ENCODE measurements at regions not wholly inside any gene's neighbourhood (a gene's known extent, or its start where the extent isn't known, plus 50 kb on each side); places are given as distances from the start of the nearest gene placed in this dataset.

DNA sequence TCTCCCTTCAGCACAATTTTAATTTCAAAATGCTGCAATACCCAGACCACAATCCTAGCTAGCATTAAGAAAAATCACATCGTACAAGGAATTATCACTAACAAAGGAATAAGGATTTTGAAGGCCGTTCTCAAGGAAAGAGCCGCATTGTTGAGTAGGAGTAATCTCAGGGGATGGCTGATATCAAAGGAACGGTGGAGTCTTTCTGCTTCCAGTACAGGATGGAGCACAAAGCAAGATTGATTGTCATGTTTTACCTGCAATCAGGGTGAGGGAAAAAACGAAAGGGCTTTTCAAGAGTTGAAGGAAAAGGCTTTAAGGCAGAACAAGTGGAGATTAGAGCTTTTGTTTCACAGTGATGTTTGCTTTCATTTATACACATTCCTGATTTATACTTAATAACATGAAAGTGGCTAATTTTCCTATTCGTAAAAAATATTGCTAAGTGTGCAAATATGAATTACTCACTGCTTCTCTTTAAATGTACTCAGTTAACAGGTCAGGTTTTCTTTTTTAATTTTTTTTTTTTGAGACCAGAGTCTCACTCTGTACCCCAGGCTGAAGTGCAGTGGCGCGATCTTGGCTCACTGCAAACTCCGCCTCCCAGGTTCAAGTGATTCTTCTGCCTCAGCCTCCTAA is 207.0 kb downstream of the TRIML1 start:
- Histone ChIP-seq H3K27ac (ENCODE audit: extremely low read depth, low read depth, low read length) (no peak overlapping the region), H3K36me3 (ENCODE audit: control insufficient read depth in 2 of 2, insufficient read depth in 1 of 2, low read length in 2 of 2) (no peaks in the 10 kb centered on the region), H3K4me3 (ENCODE audit: low read depth, low read length) (no peak overlapping the region), H3K4me1 (ENCODE audit: control insufficient read depth, insufficient read depth, low read length) (no peaks in the 10 kb centered on the region), H3K9me3 (ENCODE audit: control insufficient read depth, insufficient read depth, low read depth, low read length) (no peaks in the 10 kb centered on the region)
- ChIA-PET POLR2A (no interaction called here), CTCF (interaction anchor here (0.7 kb wide), 1 partner anchor 1558 kb away, joined by 4 read pairs; no protein-coding TSS in a partner anchor)
- TF ChIP-seq OVOL3 (tag by site-specific recombination; IDR thresholded peaks at IDR 0.05) = no peak
- TF ChIP-seq, protein P1, sequence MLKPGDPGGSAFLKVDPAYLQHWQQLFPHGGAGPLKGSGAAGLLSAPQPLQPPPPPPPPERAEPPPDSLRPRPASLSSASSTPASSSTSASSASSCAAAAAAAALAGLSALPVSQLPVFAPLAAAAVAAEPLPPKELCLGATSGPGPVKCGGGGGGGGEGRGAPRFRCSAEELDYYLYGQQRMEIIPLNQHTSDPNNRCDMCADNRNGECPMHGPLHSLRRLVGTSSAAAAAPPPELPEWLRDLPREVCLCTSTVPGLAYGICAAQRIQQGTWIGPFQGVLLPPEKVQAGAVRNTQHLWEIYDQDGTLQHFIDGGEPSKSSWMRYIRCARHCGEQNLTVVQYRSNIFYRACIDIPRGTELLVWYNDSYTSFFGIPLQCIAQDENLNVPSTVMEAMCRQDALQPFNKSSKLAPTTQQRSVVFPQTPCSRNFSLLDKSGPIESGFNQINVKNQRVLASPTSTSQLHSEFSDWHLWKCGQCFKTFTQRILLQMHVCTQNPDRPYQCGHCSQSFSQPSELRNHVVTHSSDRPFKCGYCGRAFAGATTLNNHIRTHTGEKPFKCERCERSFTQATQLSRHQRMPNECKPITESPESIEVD (tag by site-specific recombination; IDR thresholded peaks at IDR 0.05) = no peak
- TF ChIP-seq, protein P2, sequence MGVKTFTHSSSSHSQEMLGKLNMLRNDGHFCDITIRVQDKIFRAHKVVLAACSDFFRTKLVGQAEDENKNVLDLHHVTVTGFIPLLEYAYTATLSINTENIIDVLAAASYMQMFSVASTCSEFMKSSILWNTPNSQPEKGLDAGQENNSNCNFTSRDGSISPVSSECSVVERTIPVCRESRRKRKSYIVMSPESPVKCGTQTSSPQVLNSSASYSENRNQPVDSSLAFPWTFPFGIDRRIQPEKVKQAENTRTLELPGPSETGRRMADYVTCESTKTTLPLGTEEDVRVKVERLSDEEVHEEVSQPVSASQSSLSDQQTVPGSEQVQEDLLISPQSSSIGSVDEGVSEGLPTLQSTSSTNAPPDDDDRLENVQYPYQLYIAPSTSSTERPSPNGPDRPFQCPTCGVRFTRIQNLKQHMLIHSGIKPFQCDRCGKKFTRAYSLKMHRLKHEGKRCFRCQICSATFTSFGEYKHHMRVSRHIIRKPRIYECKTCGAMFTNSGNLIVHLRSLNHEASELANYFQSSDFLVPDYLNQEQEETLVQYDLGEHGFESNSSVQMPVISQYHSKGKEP (tag by site-specific recombination; IDR thresholded peaks at IDR 0.05) = no peak
- TF ChIP-seq ZNF776 (tag by site-specific recombination; IDR thresholded peaks at IDR 0.05; ENCODE audit: borderline replicate concordance) = no peak
- TF ChIP-seq ZNF223 (tag by site-specific recombination; IDR thresholded peaks at IDR 0.05) = no peak
- TF ChIP-seq, protein P3, sequence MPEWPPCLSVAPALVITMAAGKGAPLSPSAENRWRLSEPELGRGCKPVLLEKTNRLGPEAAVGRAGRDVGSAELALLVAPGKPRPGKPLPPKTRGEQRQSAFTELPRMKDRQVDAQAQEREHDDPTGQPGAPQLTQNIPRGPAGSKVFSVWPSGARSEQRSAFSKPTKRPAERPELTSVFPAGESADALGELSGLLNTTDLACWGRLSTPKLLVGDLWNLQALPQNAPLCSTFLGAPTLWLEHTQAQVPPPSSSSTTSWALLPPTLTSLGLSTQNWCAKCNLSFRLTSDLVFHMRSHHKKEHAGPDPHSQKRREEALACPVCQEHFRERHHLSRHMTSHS (tag by site-specific recombination; IDR thresholded peaks at IDR 0.05) = no peak
- TF ChIP-seq ZFP41 (tag by site-specific recombination; IDR thresholded peaks at IDR 0.05; ENCODE audit: borderline replicate concordance) = no peak
- TF ChIP-seq, protein P4, sequence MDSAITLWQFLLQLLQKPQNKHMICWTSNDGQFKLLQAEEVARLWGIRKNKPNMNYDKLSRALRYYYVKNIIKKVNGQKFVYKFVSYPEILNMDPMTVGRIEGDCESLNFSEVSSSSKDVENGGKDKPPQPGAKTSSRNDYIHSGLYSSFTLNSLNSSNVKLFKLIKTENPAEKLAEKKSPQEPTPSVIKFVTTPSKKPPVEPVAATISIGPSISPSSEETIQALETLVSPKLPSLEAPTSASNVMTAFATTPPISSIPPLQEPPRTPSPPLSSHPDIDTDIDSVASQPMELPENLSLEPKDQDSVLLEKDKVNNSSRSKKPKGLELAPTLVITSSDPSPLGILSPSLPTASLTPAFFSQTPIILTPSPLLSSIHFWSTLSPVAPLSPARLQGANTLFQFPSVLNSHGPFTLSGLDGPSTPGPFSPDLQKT (IDR thresholded peaks at IDR 0.05; ENCODE audit: borderline replicate concordance, low read depth, low read length) = no peak
- TF ChIP-seq ZNF133 (tag by site-specific recombination; IDR thresholded peaks at IDR 0.05) = no peak

DNA sequence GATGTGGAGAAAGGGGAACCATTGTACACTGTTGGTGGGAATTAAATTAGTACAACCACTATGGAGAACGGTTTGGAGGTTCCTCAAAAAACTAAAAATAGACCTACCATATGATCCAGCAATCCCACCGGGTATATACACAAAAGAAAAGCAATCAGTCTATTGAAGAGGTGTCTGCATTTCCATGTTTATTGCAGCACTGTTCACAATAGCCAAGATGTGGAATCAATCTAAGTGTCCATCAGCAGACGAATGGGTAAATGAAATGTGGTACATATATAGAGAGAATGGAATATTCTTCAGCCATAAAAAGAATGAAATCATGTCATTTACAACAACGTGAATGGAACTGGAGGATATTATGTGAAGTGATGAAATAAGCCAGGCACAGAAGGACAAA is 208.1 kb downstream of the TRIML1 start:
- POLR2A ChIA-PET = no interaction called here
- no peak overlapping the region for H3K4me3 ChIP-seq (ENCODE audit: low read depth, low read length)
- no peaks in the 10 kb centered on the region for H3K36me3 ChIP-seq (ENCODE audit: control insufficient read depth in 2 of 2, insufficient read depth in 1 of 2, low read length in 2 of 2)
- CTCF ChIA-PET = no interaction called here
- no peaks in the 10 kb centered on the region for H3K9me3 ChIP-seq (ENCODE audit: control insufficient read depth, insufficient read depth, low read depth, low read length)
- H3K27ac ChIP-seq (ENCODE audit: extremely low read depth, low read depth, low read length) = no peak overlapping the region
- no peak for TF ChIP-seq FEZF1 (tag by site-specific recombination; IDR thresholded peaks at IDR 0.05)
- TF ChIP-seq, protein P5, sequence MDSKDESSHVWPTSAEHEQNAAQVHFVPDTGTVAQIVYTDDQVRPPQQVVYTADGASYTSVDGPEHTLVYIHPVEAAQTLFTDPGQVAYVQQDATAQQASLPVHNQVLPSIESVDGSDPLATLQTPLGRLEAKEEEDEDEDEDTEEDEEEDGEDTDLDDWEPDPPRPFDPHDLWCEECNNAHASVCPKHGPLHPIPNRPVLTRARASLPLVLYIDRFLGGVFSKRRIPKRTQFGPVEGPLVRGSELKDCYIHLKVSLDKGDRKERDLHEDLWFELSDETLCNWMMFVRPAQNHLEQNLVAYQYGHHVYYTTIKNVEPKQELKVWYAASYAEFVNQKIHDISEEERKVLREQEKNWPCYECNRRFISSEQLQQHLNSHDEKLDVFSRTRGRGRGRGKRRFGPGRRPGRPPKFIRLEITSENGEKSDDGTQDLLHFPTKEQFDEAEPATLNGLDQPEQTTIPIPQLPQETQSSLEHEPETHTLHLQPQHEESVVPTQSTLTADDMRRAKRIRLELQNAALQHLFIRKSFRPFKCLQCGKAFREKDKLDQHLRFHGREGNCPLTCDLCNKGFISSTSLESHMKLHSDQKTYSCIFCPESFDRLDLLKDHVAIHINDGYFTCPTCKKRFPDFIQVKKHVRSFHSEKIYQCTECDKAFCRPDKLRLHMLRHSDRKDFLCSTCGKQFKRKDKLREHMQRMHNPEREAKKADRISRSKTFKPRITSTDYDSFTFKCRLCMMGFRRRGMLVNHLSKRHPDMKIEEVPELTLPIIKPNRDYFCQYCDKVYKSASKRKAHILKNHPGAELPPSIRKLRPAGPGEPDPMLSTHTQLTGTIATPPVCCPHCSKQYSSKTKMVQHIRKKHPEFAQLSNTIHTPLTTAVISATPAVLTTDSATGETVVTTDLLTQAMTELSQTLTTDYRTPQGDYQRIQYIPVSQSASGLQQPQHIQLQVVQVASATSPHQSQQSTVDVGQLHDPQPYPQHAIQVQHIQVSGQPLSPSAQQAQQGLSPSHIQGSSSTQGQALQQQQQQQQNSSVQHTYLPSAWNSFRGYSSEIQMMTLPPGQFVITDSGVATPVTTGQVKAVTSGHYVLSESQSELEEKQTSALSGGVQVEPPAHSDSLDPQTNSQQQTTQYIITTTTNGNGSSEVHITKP (tag by site-specific recombination; IDR thresholded peaks at IDR 0.05) = no peak
- no peak for TF ChIP-seq ZNF211 (tag by site-specific recombination; IDR thresholded peaks at IDR 0.05; ENCODE audit: low read depth)
- no peak for TF ChIP-seq ZFHX2 (tag by site-specific recombination; conservative IDR thresholded peaks at IDR 0.05)
- TF ChIP-seq ZNF791 (tag by site-specific recombination; IDR thresholded peaks at IDR 0.05) = no peak
- no peak for TF ChIP-seq GLI4 (tag by site-specific recombination; IDR thresholded peaks at IDR 0.05)
- no peak for TF ChIP-seq ZBTB17 (tag by site-specific recombination; IDR thresholded peaks at IDR 0.05)
- TF ChIP-seq, protein P6, sequence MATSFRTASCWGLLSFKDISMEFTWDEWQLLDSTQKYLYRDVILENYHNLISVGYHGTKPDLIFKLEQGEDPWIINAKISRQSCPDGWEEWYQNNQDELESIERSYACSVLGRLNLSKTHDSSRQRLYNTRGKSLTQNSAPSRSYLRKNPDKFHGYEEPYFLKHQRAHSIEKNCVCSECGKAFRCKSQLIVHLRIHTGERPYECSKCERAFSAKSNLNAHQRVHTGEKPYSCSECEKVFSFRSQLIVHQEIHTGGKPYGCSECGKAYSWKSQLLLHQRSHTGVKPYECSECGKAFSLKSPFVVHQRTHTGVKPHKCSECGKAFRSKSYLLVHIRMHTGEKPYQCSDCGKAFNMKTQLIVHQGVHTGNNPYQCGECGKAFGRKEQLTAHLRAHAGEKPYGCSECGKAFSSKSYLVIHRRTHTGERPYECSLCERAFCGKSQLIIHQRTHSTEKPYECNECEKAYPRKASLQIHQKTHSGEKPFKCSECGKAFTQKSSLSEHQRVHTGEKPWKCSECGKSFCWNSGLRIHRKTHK (tag by site-specific recombination; IDR thresholded peaks at IDR 0.05) = no peak
- TF ChIP-seq, protein P4 (IDR thresholded peaks at IDR 0.05; ENCODE audit: borderline replicate concordance, low read depth, low read length) = no peak
- TF ChIP-seq TCF7L2 (IDR thresholded peaks at IDR 0.05; ENCODE audit: borderline replicate concordance, low read depth, low read length) = no peak
- TF ChIP-seq ZNF558 (tag by site-specific recombination; IDR thresholded peaks at IDR 0.05) = no peak
- no peak for TF ChIP-seq ZNF610 (tag by site-specific recombination; IDR thresholded peaks at IDR 0.05; ENCODE audit: borderline replicate concordance)
- no peak for TF ChIP-seq ZNF19 (tag by site-specific recombination; IDR thresholded peaks at IDR 0.05; ENCODE audit: low read depth)
- H3K4me1 ChIP-seq (ENCODE audit: control insufficient read depth, insufficient read depth, low read length) = no peaks in the 10 kb centered on the region
